Left renal pelvis (tissue), 4 donors: ENCODE measurements at regions not wholly inside any gene's neighbourhood (a gene's known extent, or its start where the extent isn't known, plus 50 kb on each side); places are given as distances from the start of the nearest gene placed in this dataset.
A peak's percentile ranks its signal among the peaks of the same experiment; 100 is the strongest.
"Not testable (repeated sequence)": the region's sequence is repeated elsewhere in the genome, so short reads cannot be mapped to it uniquely, and the experiment has no call there.

Experiments
- DNase-seq, 4 donors: peaks; one replicate each; pipeline ENCODE4 v3.0.0-alpha.2; 2013; ENCODE audit warnings: low read depth in 4 of 4, low spot score in 3 of 4

DNA sequence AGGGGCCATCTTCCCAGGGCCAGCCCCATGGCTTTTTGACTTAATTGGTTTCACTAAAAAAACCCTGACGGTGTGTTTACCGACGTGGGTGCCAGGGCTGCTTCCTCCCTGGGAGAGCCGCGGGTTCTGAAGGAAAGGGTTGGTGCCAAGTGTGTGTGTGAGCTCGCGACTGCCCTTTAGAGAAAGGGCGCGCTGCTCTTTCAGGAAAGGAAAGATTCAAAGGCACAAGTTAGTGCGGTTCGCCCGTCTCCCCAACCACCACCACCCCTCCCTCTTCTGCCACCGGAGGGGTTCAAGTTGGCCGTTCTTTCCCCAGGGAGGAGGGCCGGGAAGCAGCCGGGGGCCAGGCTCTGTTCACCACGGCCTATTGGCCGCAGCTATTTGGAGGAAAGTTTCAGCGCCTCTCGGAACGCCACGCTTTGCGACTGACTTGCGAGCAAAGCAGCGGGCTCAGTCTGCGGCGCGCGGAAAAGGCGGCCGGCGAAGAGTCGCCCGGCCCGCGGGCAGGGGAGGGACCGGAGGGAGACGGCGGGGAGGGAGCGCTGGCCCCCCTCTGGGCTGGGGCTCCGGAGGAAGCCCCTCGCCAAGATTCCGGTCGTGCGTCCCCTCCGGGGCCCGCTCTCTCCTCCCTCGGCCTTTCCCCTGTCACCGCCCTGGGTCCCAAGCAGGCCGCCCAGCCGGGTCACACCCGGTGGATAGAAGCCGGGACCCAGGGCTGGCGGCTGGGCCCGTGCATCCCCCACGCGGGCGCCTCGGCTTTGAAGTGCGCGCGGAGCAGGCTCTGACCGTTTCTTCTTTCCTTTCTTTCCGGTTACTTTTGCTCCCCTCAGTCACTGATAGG lies 165.9 kb upstream of the PPP1R3A start:
- peak in 1 of 4 donors; percentile 29 for DNase-seq

DNA sequence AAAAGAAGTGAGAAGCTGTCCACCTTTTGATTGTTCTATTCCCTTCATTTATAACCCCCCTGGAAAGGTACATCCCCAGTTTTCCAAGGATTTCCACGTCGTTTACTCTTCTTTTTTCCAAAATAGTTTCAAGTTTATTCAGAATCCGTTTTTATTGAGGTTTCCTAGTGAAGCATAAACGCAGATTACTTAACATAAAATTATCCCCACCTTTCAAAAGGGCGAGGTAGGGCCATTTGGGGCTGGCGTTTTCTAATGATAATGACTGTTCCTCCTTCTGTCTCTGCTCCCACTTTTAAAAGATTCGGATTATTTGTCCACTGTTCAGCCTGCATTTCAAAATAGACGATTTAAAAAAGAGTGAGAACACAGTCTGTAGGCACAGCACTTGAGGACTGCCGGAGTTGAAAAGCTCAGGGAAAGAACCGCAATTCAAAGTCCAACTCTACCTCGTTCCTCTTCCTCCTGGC lies 165.2 kb upstream of the PPP1R3A start:
- peak in 1 of 4 donors; percentile 22 for DNase-seq

DNA sequence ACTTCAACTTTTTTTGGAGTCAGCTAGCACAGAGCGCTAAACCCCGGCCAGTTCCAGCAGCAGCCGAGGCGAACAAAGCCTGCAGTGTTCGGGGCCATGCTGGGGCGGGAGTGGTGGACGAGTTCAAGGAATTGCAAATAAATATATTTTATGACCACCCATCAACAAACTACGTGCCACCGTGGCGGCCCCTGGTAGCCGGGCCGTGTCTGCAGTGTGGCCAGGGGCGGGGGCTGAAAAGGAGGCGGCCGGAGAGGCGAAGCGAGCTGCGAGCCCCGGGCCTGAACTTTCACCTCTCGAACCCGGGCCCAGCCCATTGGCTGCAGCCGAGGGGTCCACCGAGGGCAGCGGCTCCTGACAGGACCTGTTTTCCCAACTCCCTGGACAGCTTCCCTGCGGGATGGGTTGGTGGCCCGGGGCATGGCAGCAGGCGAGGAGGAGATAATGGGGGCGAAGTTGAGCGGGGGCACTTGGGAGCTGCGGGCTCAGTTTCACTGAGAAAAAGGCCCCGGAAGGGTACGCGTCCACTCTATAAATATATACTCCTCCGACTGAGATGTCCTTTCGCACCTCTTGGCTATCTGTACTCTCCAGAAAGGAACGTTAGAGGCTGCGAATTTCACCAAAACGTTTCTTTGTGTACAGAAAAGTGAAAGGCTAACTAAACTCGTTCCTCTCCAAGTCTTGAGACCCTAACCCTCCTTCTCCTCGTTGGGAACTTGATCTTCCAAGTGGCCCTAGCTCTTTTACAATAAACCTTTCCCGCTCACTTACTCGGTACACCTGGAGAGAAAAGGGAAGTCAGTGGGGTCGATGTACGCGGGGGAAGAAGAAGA lies 164.6 kb upstream of the PPP1R3A start:
- DNase-seq, result peak in 1 of 4 donors; percentile 20

DNA sequence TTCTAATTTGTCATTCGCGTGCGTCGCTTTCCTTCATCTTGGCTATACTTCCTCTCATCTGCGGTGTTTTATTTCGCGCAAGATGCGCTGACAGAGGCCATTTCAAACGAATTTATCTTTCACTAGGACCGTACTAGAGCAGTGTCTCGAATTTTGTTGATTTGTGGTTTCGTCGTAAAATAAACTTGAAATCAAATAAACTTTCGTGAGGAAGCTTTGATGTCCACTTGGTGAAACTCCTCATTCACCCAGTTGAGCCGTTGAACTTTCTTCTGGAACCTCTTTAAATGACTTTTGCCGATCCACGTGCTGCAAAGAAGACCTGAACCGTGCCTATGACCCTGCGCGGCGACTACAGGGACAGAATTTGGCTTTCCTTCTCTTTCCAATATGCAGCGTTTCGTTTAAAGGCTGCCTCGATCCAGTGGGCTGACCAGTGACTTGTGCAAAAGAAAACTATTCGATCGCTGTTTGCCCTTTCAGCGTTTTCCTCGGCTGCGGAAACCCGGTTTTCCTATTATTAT lies 163.9 kb upstream of the PPP1R3A start:
- DNase-seq, result peak in 2 of 4 donors; percentile 26 to 35

- DNase-seq, result peak in 2 of 4 donors; percentile 29 to 47
These were observed 163.0 kb upstream of the PPP1R3A start for GRCh38 chr7:114081606-114082425.

- DNase-seq, result not testable (repeated sequence)
These were observed 158.3 kb upstream of the PPP1R3A start for GRCh38 chr7:114077158-114077524.

DNA sequence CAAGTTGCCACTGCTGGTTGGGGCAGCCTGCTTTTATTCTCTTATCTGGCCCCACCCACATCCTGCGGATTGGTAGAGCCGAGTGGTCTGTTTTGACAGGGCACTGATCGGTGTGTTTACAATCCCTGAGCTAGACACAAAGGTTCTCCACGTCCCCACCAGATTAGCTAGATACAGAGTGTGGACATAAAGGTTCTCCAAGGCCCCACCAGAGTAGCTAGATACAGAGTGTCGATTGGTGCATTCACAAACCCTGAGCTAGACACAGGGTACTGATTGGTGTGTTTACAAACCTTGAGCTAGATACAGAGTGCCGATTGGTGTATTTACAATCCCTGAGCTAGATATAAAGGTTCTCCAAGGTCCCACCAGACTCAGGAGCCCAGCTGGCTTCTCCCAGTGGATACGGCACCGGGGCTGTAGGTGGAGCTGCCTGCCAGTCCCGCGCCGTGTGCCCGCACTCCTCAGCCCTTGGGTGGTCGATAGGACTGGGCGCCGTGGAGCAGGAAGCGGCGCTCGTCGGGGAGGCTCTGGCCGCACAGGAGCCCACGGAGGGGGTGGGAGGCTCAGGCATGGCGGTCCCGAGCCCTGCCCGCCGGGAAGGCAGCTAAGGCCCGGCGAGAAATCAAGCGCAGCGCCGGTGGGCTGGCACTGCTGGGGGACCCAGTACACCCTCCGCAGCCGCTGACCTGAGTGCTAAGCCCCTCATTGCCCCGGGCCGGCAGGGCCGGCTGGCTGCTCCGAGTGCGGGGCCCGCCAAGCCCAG lies 157.8 kb upstream of the PPP1R3A start:
- not testable (repeated sequence) for DNase-seq

DNA sequence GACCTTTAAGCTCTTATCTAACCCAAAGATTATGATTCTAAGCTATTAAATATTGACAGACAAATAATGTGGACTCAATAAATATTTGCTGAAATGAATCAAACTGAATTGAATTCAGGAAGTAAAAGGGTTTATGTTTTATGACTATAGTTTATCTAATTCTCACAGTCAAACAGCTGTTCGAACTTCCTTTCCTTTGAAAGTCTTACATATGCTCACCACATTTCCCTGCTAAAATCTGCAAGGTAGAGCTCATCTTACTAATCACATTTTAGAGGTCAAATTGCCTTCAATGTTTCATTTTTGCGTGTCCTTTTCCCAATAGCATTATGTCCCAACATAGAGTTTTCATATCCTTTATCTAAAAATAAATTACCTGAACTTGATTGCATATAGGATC lies 154.9 kb upstream of the PPP1R3A start:
- DNase-seq, result no peak

DNA sequence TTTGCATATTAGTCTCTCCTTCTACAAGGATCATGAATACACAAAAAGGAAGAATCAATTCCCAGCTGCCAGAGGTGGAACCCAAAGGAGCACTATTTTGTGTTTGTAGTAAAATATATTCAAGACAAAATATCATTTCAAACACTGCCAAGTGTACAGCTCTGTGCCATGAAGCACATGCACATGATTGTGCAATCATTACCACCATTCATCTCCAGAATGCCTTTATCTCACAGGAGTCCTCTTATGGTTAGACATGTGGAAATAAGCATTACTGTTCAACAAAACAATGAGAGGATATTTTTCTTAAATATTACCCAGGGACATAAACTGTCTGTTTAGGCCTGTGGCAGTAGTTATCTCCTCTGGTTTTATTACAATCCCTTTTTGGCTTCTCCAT lies 151.4 kb upstream of the PPP1R3A start:
- no peak for DNase-seq

DNA sequence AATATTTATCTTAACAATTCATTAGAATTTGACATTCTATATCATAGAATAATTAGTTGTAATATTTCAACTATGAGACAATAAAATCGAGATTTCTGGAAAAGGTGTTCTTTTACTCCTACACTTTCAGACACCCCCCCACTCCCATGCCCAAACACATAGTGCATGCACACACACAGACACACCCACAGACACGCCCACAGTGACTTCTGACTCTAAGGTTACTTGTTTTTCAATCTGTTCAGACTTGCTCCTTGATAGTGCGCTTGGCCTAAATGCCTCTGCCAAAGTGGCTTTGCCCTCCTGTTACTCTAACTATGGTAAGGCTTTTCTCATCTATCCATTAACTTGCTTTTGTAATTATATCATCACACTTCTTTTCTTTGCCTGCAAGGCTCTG lies 144.0 kb upstream of the PPP1R3A start:
- no peak for DNase-seq

- DNase-seq, result no peak
These were observed 133.1 kb upstream of the PPP1R3A start for GRCh38 chr7:114051871-114052331.

DNA sequence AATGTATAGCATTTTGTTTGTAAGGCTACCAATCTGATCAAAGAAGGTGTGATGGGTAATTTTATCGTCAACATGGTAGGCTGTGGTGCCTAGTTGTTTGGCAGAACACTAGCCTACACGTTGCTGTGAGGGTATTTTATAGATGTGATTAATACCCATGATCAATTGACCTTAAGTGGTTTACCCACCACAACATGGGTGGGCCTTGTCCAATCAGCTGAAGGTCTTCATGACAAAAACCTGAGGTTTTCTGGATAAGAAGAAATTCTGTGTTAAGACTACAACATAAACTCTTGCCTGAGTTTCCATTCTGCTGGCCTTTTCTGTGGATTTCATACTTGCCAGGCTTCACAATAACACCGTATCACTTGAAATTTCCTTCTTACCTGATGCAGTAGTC lies 131.8 kb upstream of the PPP1R3A start:
- no peak for DNase-seq

DNA sequence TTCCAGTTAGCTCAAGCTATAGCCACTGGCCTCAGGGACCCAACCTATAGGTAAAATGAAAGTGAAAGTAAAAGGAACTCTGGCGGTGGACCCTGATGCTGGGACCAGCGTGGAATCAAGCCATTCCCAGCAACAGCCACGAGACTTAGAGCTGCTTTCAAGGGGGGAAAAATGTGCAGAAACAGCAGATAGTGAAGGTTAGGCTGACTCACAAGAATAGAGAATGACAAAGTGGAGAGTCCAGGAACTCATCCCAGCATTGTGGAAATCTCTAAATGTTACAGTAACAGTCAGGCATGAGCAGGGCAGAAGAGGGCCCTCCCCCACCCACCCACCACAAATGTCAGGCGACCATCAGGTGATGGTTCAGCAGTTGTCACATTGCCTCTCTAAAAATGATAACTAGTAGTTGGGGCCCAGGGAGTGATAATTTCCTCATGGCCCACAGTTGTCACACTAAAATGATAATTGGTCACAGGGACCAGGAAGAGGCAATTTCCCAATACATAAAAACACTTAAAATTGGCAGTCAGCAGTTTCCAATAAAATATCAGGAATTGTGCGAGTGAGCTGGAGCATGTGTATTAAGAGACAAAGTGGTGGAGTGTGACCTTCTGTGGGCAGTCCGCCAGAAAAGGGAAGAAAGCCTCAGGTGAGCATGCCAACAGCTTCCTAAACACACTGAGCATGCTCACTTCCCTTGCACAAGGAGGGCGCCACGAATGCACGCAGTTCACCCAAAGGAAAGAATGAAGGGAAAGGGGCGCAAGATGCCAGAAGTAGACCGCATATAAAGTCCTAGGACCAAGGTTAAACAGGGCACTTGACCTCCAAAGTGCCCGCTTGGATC lies 129.8 kb upstream of the PPP1R3A start:
- DNase-seq, result no peak

GRCh38 chr7:114047889-114048288 lies 129.1 kb upstream of the PPP1R3A start:
- no peak for DNase-seq

DNA sequence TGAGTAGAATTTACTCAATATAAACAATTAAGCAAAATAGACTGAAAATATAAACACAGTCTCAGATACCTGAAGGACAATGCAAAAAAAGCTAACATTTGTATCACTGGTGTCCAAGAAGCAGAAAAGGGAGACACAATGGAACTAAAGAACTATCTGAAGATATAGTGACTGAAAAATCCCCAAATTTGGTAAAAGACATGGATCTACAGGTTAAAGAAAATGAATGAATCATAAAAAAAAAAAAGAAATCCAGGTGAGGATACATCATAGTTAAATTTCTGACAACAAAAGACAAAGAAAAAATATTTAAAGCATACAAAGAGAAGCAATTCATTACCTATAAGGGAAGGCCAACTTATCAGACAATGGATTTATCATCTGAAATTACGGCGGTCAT lies 114.7 kb upstream of the PPP1R3A start:
- DNase-seq, result no peak

- peak; percentile 10 to 37 (median 26) for DNase-seq
These were observed 107.8 kb upstream of the PPP1R3A start for GRCh38 chr7:114026486-114027089.

DNA sequence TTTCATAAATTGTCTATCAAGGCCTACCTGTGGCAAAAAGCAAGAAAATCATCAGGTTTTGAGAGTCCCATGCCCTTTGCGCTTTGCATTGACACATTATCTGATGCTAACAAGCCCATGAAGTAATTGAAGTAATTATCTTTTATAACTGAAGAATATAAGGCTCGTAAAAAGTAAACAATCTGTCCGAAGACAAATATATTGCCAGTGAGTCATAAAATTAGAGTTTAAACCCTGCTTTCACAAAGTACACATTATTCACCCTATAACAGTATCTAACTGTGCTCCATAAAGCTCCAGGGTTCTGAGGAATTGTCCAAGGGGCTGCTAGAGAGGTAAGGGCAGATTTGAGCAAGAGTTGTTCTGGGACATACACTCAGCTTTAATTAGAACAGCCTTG lies 102.3 kb upstream of the PPP1R3A start:
- no peak for DNase-seq

DNA sequence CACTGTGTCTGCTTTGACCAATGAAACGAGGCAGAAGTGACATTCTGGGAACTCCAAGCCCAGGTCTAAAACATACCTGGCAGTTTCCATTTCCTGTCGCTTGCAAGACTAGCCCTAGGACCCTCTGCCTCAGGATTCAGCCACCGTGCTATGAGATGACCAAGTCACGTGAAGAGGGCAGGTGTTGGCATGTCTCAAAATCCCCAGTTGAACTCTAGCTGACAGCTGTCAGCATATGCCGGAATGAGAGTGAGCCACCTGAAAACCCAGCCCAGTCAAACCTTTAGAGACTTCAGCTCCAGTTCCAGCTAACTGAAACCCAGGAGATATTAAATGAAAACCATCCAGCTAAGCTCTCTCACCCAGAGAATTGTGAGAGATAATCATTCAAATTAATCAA lies 89.9 kb upstream of the PPP1R3A start:
- no peak for DNase-seq
